ENCODE measurements at regions not wholly inside any gene's neighbourhood (a gene's known extent, or its start where the extent isn't known, plus 50 kb on each side); places are given as distances from the start of the nearest gene placed in this dataset.

DNA sequence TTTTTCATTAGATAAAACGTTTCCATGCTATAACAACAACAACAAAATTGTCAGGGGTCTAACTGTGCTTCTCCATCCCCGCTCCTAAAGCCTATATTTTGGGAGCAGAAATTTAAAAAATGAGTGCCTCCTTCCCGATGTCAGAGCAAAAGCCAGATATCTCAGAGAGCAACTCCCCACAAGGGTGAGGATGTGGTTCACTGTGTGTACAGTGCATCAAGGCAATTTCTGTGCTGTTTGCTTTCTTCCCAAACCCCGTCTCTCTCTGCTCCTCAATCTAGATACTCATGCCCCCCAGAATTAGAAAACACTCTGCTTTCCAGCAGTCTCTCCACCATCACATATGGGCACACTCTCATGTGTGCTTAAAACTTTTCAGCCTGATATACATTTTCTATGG, 76.7 kb upstream of the MBNL1 start:
- no peak for DNase-seq (ENCODE audit: low read depth)

DNA sequence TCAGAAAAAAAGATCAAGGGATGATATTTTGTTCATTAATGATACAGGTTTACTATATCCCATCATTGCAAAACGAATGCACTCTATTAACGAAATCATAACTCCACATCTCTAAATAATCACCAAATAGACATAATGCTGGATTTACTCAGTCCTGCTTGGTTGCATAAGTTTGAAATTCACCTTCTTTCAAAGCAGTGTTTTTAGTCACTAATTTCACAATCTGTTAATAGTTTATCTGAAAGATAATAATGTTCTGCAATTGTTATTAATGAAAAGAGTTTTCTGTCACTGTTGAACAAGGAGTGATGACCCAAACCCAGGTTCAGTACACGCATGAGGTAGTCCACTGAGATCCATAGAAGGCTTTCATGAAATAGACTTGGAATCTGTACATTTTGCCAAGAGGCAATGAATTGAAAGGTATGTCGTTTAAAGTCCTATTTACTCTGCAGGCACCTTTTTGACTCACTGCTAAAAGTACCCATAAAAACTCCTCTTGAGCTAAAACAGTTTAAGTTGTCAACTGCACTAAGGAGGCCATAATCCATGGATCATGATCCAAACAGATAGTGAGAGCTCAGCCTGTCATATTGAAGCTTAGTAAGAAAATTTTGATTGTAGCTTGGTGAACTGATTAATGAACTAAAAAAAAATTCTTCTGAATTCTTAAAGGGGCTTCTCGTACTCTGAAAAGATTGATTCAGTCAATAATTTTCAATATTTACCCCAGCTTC, 75.6 kb upstream of the MBNL1 start:
- DNase-seq (ENCODE audit: low read depth): no peak

DNA sequence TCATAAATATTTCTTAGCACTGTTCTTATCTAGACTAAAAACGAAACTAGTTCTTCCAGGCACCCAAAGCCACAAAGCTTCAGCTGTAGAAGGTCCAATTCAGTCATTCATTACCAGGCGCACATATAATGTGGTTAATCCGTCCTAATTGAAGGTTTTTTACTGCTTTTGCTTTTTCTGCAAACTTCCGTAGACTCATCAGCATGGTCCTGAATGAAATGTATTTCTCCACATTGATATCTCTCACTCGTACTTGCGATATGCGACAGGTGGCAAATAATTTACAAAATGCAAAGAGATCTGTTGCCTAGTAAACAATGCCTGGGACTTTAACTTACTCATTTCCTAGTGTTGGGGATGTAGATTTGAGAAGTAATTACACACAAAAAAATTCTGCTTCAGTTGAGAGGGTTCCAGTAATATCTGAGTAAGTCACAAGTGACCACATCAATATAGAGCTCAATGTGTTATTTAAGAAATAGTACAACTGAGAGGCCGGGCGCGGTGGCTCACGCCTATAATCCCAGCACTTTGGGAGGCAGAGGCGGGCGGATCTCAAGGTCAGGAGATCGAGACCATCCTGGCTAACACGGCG, 75.0 kb upstream of the MBNL1 start:
- DNase-seq (ENCODE audit: low read depth): no peak

DNA sequence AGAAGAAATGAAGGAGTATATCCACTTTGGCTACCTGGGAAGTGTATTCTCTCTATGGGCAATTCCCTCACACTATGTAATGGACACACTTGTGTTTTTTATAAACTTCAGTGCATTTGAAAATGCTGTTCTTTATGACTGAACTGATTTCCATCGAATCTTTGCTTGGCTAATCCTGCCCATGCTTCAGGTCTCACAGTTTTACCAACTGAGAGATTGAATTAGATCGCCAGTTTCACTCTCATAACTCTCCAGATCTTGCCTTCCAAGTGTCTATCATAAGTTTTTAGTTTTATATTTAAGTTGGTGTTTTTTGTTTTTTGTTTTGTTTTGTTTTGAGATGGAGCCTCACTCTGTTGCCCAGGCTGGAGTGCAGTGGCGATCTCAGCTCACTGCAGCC, 73.5 kb upstream of the MBNL1 start:
- DNase-seq (ENCODE audit: low read depth): no peak

DNA sequence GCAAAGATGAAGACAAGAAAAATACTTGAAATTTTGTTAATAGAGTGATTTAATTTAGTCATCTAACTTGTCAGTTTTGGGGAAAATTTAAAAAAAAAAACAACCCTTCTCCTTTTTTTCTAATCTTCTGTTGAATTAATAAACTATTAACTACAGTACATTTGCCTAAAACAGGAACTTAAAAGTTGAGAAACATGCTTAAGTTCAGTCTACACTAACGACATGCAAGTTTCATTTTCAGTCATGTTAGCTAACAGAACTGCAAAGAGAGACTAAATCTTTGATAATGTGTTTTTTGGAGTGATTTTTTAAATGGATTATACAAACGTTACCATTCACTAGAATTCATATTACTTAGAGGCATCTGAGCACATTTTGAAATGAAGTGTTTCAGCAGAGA, 71.9 kb upstream of the MBNL1 start:
- no peak for DNase-seq (ENCODE audit: low read depth)

DNA sequence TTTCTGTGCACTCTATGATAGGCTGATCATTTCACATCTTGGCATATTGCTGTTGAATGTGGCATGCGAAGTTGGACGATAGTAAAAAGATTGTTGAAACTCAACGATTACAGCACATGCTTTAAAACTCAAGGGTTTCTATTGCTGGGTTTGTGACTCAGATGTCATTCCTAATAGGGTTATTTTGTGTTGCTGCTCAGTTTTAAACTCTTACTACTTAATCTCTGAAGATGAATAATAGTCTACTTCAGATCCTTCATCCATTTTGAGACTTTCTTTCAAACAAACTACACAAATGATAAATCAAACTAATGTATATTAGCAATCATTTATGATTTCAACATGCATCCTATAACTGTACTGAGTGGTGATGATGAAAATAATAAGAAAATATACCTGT, 71.3 kb upstream of the MBNL1 start:
- no peak for DNase-seq (ENCODE audit: low read depth)

DNA sequence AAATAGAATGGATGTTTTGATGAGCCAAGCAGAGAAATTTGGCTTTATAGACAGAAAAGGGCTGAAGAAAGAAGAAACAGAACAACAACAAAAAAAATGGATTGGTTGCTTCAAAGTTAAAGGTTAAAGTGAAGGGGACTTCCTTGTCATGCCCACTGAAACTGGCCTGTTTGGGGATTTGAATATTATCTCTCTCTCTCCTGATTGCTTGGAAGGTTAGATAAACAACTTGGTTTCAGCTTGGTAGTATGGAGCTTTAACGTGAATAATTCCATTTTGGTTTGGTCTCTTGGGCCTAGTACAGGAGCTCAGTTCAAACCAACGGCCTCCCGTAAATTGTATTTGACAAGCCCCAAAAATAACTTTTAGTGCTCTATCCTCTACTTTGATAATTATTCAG, 70.8 kb upstream of the MBNL1 start:
- DNase-seq (ENCODE audit: low read depth): no peak

DNA sequence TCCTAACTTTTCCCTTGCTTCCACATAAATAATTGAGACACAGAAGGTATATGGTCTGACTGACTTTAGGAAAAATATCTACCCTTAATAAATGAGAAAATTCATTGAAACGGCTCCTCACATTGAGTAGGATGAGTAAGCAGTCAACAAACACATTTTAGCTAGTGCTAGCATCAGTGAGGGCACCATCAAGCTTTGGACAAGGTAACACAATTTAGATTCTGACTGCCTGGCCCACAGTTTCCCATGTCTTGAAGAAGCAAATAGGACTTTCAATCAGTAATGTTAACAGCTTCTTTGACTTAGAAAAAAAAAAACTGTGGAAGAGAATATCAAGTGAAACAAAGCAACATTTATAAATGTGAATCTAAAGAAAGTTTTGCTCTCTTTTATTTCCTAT, 70.1 kb upstream of the MBNL1 start:
- DNase-seq (ENCODE audit: low read depth): no peak

DNA sequence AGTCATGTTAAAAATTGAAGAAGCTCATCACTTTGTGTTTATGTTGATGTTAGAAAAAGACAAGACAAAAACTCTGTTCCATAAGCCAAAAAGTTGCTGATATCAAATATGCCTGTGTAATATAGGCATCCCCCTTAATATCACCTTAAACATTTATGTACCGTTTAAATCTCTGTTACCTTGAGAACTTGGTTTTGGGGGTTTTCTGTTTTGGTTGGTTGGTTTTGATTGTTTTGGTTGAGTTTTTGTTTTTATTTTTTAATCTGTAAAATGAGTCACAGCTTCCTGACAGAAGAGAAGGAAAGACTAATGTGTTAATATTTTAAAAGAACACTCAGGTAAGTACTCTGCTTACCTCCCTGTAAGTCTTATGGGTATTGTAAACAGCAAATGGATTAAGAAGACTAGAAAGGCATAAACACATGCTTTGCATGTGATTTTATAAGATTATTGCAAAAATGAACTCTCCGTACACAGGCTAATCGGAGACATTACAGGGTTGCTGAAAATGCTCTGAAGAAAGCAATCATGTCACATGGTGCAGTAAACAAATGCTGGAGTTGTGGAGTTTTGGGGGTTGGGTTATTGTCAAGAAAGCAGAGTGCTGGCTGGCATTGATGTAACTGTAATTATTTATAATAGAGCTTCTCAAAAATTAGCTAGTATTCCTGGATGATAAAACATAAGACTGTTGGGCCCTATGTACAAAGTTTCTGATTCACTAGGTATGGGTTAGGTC, 69.5 kb upstream of the MBNL1 start:
- no peak for DNase-seq (ENCODE audit: low read depth)

DNA sequence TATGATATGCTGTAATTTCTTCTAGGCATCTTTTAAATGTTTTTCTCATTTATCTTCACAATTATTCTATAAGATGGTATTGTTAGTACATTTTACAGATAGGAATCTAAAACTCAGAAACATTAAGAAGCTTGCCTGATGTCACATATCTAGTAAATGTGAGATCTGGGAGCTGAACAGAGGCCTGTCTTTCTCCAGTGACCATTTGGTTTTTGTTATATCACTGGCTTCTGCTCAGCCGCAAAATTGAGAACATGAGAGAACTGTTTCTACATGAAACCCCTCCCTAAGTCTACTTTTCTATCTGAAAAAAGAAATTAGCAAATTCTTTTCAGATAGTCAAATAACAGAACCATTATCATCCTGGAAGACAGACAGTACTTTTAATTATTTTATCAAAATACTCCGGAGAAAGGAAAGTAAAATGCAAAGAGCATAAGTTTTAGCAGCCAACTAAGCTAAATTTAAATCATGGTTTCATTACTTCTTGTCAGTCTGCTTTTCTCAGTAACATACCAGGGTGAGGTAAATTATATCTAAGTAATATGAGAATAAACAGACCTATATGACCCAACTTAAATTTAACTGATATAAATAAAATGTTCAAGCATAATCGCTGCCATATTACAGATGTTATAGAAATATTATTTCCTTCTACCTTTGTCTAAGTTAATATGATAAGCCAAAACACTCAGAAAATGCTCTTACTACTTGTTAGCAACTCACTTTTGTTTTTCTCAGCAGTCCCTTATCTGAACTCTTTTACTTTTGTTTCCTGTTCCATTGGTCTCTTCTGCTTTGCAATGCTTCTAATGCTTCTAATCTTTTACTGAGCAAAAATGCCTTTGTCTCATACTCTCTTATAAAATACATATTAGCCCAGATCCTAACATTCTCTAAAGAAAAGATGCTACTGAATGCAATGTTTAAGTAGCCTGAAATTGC, 68.0 kb upstream of the MBNL1 start:
- no peak for DNase-seq (ENCODE audit: low read depth)

DNA sequence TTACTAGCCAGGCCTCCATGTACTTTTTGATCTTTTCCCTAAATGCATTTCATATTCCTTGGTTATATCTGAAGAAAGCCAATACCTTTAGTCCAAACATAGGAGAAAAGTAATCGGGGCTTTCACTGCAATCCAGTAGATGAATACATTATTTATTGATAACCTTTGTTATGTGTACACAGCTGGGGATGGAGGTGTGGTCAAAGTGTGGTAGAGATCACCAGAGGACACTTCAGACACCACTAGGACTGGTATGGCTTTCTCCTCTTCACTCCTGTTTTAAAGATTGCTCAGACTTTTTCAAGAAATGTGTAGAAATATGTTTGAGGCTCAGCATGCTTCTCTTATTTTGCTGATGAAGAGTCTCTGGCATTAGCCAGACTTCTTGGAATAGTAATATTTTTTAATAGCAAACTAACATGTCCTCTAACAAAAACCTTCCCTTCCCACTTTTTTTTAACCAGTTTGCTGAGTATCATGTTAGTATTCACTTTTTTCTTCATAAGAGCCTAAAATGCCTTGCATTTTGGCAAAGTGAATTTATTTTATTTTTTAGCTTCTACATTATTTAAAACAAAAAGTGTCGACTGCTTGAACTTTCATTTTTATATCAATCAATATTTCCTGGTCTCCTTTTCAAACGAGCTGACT, 65.6 kb upstream of the MBNL1 start:
- DNase-seq (ENCODE audit: low read depth): no peak

DNA sequence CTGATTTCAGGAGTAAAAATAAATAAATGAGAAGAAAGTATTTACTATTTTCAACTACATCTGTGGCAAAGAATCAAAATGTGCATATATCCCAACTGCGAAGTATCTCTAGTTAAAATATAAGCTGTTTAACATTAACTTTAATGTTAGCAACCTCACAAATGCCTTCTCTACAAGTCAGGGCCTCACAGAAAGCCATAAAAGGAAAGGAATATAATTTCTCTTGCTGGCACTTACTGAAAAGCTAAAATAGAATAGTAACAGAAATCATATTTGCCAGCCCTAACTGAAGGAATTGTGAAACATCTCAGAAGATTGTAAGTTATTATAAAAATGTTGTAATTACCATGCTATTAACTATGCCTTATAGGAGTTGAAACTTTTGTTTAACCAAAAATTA, 65.1 kb upstream of the MBNL1 start:
- no peak for DNase-seq (ENCODE audit: low read depth)

DNA sequence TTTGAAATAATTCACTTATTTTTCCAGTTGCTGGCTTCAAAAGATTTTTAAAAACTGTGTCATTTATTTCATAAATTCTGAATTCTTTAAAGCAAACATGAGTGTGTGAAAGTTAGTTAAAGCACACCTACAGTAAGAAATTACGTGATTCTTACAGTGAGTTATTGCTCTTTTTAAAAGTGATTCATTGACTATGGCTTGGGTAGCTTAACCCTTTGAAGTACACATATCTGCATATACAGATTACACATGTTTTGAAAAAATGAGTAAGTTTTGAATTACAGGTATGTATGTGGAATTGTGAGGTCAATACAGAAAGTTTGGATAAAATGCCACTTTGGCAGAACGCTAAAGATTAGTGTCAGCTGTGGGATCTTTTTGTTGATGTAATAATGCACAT, 64.5 kb upstream of the MBNL1 start:
- no peak for DNase-seq (ENCODE audit: low read depth)

DNA sequence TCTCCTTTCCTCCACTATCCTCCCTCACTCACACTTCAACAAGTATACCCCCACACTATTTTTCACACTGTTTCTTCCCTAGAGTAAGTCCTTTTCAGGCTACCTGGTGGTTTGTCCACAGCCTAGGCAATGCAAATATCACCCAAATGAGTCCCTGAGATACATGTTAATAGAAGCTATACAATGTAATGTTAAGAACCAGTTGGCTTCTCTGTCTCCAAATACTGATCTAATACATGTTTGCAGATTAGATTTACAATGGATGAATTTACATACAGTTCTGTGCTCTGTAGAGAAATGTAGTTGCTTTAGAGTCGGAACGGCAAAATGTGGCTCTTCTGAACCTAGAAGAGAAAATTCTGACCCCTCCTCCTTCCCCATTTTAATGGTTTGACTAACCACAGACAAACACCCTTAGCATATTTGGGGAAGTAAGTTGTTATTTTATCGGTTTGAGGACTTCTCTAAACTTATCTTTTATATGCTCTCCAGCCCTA, 63.6 kb upstream of the MBNL1 start:
- DNase-seq (ENCODE audit: low read depth): no peak

DNA sequence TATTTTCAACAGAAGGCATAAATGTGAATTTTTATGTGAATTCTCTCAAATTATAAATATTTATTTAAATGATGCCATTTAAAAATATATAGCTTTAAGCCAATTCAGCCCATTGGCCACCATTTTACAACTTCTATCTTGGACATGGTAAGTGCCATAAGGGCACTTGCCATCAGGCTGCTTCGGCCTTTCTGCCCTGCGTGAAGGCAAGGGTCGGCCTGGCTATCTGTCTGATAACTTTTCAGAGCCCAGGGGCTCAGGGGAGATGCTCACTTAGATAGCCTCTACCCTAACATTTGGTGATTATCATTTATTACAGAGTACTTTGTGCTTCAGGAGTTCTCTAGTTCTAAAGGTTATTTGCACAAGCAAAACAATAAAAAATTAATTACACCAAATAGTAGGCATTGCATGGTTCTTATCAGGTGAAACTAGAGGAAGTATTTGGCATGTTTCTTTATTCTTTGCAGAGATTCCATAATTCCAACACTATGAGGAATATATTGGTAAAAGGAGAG, 62.4 kb upstream of the MBNL1 start:
- DNase-seq (ENCODE audit: low read depth): no peak

DNA sequence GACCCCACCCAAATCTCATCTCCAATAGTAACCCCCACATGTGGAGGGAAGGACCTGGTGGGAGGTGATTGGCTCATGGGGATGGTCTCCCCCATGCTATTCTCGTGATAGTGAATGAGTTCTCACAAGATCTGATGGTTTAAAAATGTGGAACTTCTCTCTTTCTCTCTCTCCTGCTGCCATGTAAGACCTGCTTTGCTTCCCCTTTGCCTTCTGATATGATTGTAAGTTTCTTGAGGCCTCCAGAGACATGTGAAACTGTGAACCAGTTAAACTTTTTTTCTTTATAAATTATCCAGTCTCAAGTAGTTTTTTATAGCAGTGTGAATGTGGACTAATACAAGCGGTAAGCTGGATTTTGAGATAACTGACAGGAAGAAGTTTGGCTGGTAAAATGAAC, 60.3 kb upstream of the MBNL1 start:
- no peak for DNase-seq (ENCODE audit: low read depth)

DNA sequence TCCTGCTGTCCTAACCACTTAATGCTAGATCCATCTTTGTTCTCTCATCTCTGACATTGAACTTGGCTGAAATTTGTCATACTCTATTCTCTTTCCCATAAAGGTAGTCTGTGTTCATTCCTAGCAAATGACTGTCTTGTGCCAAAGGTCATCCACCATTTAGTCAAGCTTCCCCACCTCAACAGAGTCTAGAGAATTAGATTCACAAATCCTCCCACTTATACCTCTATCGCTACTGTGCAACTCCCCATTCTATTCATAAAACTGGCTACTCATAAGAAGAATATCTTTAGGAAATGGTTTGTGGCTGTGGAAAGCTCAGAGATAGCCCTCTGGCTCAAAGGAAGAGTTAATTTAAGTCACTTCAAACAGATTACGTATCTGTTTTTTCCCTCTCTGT, 59.7 kb upstream of the MBNL1 start:
- no peak for DNase-seq (ENCODE audit: low read depth)

DNA sequence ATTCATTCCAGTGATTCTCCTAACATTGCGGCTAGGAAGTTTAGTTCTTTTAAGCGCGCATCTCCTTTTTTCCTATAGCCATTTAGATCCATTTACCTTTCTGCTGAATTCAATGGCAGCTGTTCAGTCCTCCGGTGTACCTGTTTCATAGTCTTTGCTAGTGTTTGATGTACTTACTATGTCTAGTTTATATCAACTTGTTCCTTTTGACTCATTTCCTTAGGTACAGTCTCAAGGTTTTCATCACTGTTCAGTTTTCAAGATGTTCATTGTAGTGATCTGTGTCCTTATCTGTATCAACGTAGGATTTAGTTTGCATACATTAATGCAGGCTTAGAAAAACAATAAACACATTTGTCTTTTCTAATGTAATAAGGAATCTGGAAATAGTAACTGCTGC, 59.0 kb upstream of the MBNL1 start:
- DNase-seq (ENCODE audit: low read depth): no peak

DNA sequence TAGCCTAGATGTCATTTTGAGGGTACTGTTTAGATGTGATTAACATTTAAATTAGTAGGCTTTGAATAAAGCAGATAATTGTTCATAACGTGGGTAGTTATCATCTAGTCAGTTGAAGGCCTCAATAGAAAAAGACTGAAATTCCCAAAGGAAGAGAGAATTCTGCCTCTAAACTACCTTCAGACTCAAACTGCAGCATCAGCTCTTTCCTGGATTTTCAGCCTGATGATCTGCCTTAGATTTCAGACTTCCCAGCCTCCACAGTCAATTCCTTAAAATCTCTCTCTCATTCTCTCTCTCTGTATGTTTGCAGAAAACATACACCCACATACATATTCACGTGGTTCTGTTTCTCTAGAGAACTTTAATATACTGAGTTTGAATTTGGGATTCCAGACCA, 58.0 kb upstream of the MBNL1 start:
- no peak for DNase-seq (ENCODE audit: low read depth)

DNA sequence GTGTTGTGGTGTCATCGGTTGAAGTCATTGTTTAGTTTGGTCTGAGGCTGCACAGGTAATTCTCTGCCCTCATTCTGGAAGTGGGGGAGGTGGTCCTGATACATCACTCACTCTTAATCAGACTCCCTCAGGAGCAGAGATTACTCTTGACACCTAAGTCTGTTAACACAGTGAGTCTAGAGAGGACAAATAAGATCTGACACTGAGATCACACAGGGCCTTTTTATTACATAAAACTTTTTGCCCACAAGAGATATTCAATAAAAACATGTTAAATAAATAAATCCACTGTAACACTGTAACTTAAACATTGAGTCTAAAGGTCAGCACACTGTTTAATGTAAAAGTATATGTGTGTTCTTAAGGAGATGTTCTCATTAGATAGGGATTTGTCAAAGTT, 57.1 kb upstream of the MBNL1 start:
- DNase-seq (ENCODE audit: low read depth): no peak

DNA sequence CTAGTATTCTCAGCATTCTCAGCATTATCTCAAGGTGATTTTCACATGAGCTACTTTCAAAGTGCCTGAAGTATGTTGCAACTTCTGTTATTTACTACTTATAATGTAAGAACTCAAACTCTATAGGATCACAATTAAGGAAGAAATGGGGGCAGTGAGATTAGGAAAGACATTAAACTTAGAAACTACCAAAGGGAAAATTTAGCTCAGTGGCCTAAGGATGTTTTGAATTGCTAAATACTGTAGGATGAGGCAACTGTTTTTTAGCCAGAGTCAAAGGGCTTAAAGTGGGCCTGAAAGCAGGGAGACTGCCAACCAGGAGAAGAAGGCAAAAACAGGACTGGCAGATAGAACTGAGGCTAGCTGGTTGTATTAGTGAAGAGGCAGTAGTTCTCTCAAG, 55.5 kb upstream of the MBNL1 start:
- DNase-seq (ENCODE audit: low read depth): no peak

Data from myocyte (in vitro differentiated cells).